Stomach (tissue), 8 donors: ENCODE measurements at regions not wholly inside any gene's neighbourhood (a gene's known extent, or its start where the extent isn't known, plus 50 kb on each side); places are given as distances from the start of the nearest gene placed in this dataset.

Source experiments
- DNase-seq, 2 donors: peaks; one replicate each; pipeline versions ENCODE4 v3.0.0 to v3.0.0-alpha.2; 2013 to 2019
- H3K27ac ChIP-seq, 5 donors: fragments of 200-600 bp in 4 of 5; sonication (generic) in 4 of 5; one replicate each; pipeline ENCODE4 v1.5.1; 2013 to 2019; ENCODE audit warnings: mild to moderate bottlenecking in 1 of 5, moderate library complexity in 1 of 5
- H3K27me3 ChIP-seq, 3 donors: fragments of 200-600 bp; sonication (generic); one replicate each; pipeline ENCODE4 v1.5.1; 2017 to 2019; ENCODE audit warnings: mixed run types in 1 of 3
- H3K36me3 ChIP-seq, 4 donors: fragments of 200-600 bp; sonication (generic); 1 replicate in 3 of 4; 2 replicates in 1 of 4; pipeline ENCODE4 v1.5.1; 2016 to 2019
- H3K4me1 ChIP-seq, 4 donors: fragments of 200-600 bp; sonication (generic); one replicate each; pipeline ENCODE4 v1.5.1; 2016 to 2019
- H3K4me3 ChIP-seq, 4 donors: fragments of 200-600 bp; sonication (generic) in 3 of 4; one replicate each; pipeline ENCODE4 v1.5.1; 2016 to 2019; ENCODE audit warnings: mild to moderate bottlenecking in 1 of 4
- H3K9me3 ChIP-seq, 4 donors: fragments of 200-600 bp; sonication (generic); one replicate each; pipeline ENCODE4 v1.5.1; 2016 to 2019
- CTCF ChIP-seq, 7 experiments: fragments of 450-650 bp in 4 of 7; fragments of 200-600 bp in 3 of 7; sonication (generic) in 3 of 7; IDR thresholded peaks; one replicate each; pipeline ENCODE4 v1.5.1; 2016 to 2019; ENCODE audit warnings: antibody characterized with exemption in 7 of 7, control low read depth in 2 of 7, mild to moderate bottlenecking in 1 of 7
- EP300 ChIP-seq: sonication (generic); formaldehyde crosslinking; IDR thresholded peaks from one replicate; pipeline ENCODE4 v1.6.1; 2017; ENCODE audit warnings: antibody characterized with exemption
- POLR2A ChIP-seq, 4 donors: fragments of 450-650 bp; IDR thresholded peaks; one replicate each; pipeline ENCODE4 v1.6.1; 2016; ENCODE audit warnings: antibody characterized with exemption in 4 of 4, control low read depth in 2 of 4, mild to moderate bottlenecking in 1 of 4, moderate library complexity in 1 of 4
- POLR2AphosphoS5 ChIP-seq, 3 donors: sonication (generic); formaldehyde crosslinking; IDR thresholded peaks; one replicate each; pipeline ENCODE4 v1.6.1; 2016; ENCODE audit warnings: antibody characterized with exemption in 3 of 3
- WGBS, 5 donors: extraction: QIAGEN DNeasy Blood & Tissue Kit in 3 of 5; methylation state at CpG; one replicate each; pipeline versions ENCODE4 v1.1.5 to v1.1.7; 2013 to 2018; 5-methylcytosine and 5-hydroxymethylcytosine counted together
- intact Hi-C: fragments of 100-400 bp; cut with DNase I; formaldehyde crosslinking; loops from one replicate; pipeline ENCODE4 v1.15.1; 2023; ENCODE audit warnings: low total_unique reads
- donor health status: healthy with polysubstance abuse.
- donor health status: Bipolar disorder and iron deficiency.
- donor health status: healthy.

- Histone ChIP-seq H3K4me3 (no peak overlapping the region), H3K9me3 (no peaks in the 10 kb centered on the region), H3K4me1 (peaks cover 0 to 22% (median 11%) of the 10 kb centered on the region in 4 donors), H3K36me3 (no peaks in the 10 kb centered on the region), H3K27ac (no peak overlapping the region), H3K27me3 (no peaks in the 10 kb centered on the region)
- TF ChIP-seq POLR2AphosphoS5 (IDR thresholded peaks at IDR 0.05) (no peak), CTCF (IDR thresholded peaks at IDR 0.05) (no peak), EP300 (no peak), POLR2A (IDR thresholded peaks at IDR 0.05) (no peak)
- 58 to 80% (median 67%) methylated on average over 1 of the region's 1 CpG for WGBS, 5 donors
- no peak for DNase-seq
- intact Hi-C loops, result no loop called here
These were observed 179.4 kb downstream of the ETS1 start for GRCh38 chr11:128407962-128408361.

- Histone ChIP-seq H3K9me3 (no peaks in the 10 kb centered on the region), H3K27me3 (no peaks in the 10 kb centered on the region), H3K27ac (peak overlapping the region in 1 of 5 donors; percentile 0), H3K4me3 (no peak overlapping the region), H3K4me1 (peaks cover 0 to 22% (median 11%) of the 10 kb centered on the region in 4 donors), H3K36me3 (no peaks in the 10 kb centered on the region)
- WGBS, 5 donors, result 51 to 71% (median 66%) methylated on average over 8 of the region's 8 CpGs
- DNase-seq, result peak in 1 of 2 donors; percentile 28
- intact Hi-C loops, result no loop called here
- no peak for TF ChIP-seq POLR2A (IDR thresholded peaks at IDR 0.05)
- TF ChIP-seq EP300, result no peak
- TF ChIP-seq CTCF (IDR thresholded peaks at IDR 0.05), result no peak
- no peak for TF ChIP-seq POLR2AphosphoS5 (IDR thresholded peaks at IDR 0.05)
These were observed 181.4 kb downstream of the ETS1 start for GRCh38 chr11:128405714-128406662.

- Histone ChIP-seq H3K4me3 (no peak overlapping the region), H3K9me3 (no peaks in the 10 kb centered on the region), H3K36me3 (no peaks in the 10 kb centered on the region), H3K27ac (no peak overlapping the region), H3K4me1 (peaks cover 0 to 27% (median 11%) of the 10 kb centered on the region in 4 donors), H3K27me3 (no peaks in the 10 kb centered on the region)
- intact Hi-C loops, result no loop called here
- TF ChIP-seq EP300, result no peak
- TF ChIP-seq POLR2AphosphoS5 (IDR thresholded peaks at IDR 0.05), result no peak
- no peak for TF ChIP-seq CTCF (IDR thresholded peaks at IDR 0.05)
- no peak for TF ChIP-seq POLR2A (IDR thresholded peaks at IDR 0.05)
- no peak for DNase-seq
- 86 to 100% (median 94%) methylated on average over 1 of the region's 1 CpG for WGBS, 5 donors
These were observed 182.2 kb downstream of the ETS1 start for GRCh38 chr11:128405112-128405511.

GRCh38 chr11:128404437-128404836 lies 182.9 kb downstream of the ETS1 start:
- intact Hi-C loops, result no loop called here
- WGBS, 5 donors, result 89 to 97% (median 93%) methylated on average over 1 of the region's 1 CpG

More at GRCh38 chr11:128404437-128404836, 182.9 kb downstream of the ETS1 start:
- H3K27me3 ChIP-seq, result no peaks in the 10 kb centered on the region
- H3K27ac ChIP-seq, result no peak overlapping the region
- no peaks in the 10 kb centered on the region for H3K36me3 ChIP-seq
- peaks cover 0 to 32% (median 11%) of the 10 kb centered on the region in 4 donors for H3K4me1 ChIP-seq
- DNase-seq, result no peak
- TF ChIP-seq CTCF (IDR thresholded peaks at IDR 0.05), result no peak
- no peak for TF ChIP-seq POLR2AphosphoS5 (IDR thresholded peaks at IDR 0.05)
- no peak for TF ChIP-seq EP300
- no peak for TF ChIP-seq POLR2A (IDR thresholded peaks at IDR 0.05)
- no peak overlapping the region for H3K4me3 ChIP-seq
- H3K9me3 ChIP-seq, result no peaks in the 10 kb centered on the region
